Hypothalamus (tissue), 51 donors: ENCODE measurements at regions not wholly inside any gene's neighbourhood (a gene's known extent, or its start where the extent isn't known, plus 50 kb on each side); places are given as distances from the start of the nearest gene placed in this dataset.
A peak's percentile ranks its signal among the peaks of the same experiment; 100 is the strongest.

ENCODE experiments used
- DNase-seq, 51 donors: peaks; one replicate each; lab custom pipeline; 2025; lab: John Stamatoyannopoulos, UW

DNA sequence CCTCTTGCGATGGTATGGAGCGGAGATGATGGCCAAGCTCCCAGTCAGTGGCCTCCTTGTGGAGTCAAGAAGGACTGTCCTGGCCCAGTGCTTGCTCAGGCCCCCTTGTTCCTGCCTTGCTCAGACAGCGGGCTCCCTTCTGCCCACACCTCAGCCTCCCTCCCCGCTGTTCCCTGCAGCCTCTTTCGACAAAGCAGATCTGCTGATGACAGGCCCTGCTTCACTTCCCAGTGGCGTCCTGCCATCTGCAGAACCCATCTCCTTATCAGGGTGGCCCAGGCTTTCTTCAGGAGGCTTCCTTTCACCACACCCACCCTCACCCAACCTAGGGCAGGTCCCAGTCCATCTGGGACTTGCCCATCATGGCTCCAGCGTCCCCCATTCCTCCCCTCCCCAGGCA is 80.0 kb downstream of the CLDN34 start:
- no peak for DNase-seq

DNA sequence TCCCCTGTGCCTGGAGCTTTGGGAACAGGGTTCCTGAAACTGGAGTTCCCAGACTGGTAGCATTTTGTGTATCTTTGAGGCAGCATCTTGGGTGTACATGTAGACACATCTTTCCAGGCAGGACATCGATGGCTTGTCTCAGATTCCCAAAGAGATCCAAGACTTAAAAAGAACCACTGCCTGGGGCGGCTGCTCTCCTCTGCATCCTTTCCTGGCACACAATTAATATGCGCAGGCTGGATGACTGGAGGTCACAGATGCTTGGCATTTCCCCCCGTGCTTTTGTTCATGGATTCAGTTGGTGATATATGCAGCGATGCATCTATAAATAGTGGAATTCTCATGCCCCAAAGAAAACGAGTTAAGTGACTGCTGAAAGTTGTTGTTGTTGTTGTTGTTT is 80.5 kb downstream of the CLDN34 start:
- no peak for DNase-seq

DNA sequence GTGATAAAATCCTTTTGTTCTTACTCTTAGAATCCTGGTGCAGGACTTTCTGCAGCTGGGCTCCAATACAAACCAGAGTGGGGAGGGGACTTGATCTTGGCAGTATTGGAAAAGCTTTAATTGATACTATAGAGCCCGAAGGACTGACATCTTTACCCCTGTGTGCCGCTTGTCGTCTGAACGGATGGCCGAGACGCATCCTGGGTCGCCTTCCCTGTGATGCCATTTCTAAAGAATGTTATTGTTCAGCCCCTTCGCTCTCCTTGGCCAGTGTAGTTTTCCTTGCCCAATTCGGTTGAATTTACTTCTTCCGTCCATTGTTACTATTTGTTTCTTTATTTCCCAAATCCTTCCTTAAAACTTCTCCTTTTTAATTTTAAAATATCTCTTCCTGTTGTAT is 80.9 kb downstream of the CLDN34 start:
- no peak for DNase-seq

DNA sequence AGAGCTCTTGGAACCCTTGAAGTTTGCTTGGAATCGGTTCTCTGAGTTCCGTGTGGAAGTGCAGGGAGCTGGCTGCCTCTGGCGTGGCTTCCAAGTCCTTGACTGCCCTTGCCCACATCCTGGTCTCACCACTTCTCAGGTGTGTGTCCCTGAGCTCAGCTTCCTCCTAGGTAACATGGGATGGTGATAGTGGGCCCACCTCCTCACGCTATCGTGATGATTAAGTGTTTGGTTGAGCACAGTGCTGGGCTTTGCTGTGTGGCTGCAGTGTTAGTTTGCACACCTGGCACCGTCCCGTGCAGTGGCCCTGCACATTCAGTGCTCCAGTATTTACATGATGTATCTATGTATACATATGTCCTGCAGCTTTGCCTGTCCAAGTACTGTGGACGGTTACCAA is 81.5 kb downstream of the CLDN34 start:
- no peak for DNase-seq

DNA sequence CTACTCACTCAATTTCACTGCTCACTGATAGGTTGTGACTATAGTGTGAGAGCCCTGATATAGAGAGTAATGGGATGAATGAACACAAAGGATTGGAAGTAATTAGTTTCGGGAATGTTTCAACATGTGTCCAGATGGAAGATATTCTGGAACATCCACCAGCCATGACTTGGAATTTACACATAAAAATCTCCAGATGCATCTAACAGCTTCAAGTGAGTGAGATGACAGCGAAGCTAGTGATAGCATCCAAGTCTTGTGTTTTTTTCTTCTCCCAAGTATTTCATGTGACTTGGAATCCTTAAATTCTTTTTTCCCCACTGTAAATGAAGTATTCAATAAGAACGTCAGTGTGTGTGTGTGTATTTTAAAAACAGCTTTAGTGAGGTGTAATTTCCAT is 82.1 kb downstream of the CLDN34 start:
- no peak for DNase-seq

DNA sequence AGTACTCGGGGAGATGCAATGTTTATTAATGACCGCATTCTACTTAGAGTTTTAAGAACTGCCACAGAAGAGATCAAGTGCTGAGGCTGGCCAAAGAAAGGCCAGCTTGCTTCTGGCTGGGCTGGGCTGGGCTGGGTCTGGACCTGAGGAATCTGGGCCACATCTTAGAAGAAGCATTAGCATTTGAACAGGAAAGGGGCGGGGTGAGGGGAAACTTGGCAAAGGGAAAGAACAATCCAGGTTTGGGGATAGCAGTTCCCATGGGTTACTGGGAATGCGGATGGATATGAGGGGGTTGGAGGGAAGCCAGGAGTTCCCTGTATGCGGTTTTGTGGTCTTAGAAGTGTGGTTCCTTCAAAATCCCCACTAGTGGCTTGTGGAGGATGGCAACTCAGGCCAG is 83.3 kb downstream of the CLDN34 start:
- peak in 16 of 51 donors; percentile 2 to 25 (median 11) for DNase-seq

DNA sequence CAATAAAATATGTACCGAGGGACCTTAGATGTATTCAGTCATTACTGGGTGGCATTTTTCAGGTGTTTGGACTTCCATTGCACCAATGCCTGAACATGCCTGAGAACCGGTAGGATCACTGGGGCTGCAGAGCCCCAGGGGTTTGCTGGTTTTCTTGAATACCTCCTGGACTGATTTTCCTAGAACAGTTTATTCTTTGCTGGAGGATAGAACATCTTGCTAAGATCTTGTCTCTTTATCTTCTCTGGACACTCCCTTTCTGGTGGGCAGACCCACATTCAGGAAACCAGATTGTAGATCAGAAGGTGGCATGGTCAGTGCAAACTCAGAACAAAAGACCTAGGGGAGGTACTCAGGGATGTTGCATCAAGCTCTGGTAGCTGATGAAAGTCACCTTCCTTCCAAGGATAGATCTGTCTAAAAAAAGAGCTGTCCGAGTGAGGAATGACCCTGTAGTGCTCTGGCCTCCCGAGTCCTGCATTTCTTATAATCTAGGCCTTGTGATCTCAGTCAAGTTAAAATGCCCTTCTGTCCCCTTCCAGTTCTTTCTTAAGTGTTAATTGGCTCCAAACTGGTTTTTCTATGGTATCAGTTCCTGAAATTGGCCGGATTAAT is 84.8 kb downstream of the CLDN34 start:
- no peak for DNase-seq

DNA sequence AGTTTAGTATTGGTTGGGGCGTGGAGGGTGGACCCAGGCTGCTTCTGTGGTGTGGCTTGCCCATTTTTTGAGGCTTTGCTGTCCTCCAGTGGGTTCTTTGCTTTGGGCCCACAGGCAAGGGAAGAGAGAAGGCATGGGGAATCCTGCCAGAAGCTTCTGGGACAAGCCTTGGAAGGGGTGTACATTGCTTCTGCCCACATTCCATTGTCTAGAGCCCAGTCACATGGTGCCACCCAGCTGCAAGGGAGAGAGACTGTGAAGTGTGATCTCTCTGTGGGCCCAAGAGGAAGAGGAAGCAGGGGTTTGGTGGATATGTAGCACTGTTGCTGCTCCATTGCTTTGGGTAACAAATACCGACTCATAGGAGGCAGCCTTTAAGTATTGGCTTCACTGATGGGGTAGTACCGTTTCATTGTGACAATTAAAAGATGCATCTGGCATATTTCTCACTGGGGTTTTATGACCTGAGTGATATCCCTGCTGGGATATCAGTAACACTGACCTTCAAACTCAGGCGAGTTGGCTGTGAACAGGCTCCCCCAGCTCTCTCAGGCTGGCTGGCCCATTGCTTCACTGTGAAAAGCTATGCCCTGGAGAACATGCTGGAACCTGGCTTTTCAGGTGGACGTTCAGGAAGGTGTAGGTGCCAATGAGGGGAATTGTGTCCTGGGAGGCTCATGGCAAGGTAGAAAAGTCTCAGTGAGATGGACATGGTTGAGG is 85.9 kb downstream of the CLDN34 start:
- peak in 41 of 51 donors; percentile 3 to 71 (median 28) for DNase-seq

DNA sequence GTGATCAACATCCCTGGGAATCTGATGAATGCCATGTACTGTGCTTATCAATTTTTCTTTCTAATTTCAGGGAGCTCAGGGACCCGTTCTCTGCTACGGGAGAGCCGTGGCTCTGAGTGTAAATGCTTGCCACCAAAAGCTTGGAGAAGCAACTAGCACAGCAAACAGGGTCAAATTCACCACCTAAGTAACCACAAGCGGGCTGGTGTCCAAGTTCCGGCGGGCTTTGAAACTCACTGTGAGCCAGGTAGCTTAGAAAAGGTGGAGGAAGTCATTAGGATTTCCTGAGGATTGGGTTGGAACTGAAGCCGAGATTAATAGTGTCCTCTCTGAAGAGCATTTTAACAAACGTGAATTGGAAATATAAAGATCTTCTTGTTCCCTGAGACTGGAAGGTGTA is 87.2 kb downstream of the CLDN34 start:
- no peak for DNase-seq

DNA sequence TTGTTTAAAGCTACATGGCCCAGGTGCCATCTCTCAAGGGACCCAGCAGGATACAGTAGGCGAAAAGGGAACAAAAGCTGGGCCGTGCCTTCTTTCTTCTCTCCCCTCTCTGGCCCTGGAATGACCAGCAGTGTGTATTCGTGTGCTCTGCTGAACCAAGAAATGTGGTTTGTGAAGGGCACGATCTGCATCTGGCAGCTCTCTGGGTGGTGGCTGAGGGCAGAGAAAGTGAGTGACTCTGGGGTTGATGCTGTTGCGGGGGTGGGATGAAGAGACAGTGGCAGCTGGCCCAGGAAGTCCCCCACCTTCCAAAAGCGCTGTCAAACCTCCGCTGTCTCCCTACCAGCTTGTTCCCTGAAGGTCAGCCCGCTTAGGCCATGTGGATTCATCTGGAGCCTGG is 88.3 kb downstream of the CLDN34 start:
- no peak for DNase-seq

DNA sequence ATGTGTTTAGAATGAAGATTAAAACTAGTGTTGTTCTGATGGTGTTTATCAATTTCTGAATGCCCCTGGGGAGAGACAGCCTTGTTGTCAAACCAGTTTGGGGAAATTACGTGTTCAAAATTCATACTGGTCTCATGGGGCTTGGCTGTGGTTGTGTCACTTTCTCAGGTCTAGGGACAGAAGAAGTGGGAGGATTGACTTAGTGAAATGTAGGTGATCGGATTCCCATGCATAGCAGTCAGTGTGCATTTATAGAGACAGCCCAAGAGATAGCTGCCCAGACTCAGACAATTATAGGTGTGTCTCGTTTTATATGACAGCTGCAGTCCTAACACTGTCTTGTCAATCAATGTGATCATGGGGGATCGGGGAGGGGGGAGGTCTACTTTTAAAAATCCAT is 94.4 kb upstream of the CLCN4 start:
- no peak for DNase-seq

DNA sequence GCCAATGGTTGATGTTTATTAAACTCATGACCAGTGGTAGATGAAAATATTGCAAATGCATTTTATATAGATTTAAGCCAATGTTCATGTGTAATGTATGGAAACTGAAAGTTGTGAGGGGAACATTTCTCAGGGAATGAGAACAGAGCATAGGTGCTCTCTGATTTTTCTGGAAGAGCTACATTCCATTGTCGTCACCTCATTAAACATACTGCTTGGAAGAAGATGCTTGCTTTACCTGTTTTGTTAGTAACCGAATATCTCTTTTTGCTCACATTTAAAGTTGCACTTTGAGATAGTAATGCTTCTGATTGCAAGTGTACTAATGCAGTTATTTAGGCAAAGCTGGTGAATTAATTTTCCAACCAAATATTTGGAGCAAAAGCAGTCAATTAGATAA is 93.8 kb upstream of the CLCN4 start:
- no peak for DNase-seq

DNA sequence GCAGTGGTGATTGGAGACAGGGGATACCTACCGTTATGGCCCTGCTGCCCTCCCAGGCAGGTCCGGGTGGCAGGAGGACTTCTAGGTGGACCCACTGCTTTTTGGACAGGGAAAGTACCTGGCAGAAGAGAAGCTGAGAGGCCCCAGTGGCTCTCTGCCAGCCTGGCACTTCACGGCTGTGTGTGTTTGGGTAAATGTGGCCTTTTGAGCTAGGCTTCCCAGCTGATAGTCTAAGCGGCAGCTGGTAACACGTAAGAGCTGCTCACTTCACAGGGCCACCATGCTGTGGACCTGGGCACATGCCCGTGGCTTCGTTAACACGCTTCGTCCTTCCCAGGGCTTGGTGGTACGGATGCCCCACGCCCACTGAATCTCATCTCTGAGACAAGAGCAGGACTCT is 92.0 kb upstream of the CLCN4 start:
- no peak for DNase-seq

DNA sequence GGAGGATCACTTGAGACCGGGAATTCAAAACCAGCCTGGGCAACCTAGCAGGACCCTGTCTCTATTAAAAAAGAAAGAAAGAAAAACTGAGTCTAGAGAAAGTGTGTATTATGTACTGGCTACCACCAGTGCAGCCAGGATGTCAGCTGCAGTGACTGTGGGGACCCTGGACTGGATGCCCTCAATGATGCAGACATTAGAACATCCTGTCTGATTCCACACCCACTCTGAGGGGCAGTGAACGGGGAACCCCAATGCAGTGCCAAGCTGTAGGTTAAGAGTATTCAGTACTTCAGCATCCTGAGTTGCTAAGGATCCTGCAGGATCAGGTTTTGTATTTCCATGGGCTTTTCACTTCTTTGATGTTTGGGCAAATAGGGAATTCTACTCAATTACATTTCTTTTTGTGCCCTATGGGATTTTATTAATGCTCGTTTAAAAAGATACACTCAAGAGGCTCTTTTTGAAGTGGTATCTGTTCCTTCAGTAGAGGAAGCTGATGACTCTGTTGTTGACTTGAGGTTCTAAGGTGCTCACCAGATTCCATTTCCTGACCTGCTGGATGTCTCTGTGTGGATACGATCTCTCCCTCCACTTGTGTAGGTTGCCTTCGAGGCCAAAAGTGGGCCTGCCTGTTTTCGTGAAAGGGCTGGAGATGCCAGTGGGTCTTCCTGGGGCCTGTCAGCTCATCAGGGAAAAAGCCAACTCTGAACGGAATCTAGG is 85.9 kb upstream of the CLCN4 start:
- no peak for DNase-seq

DNA sequence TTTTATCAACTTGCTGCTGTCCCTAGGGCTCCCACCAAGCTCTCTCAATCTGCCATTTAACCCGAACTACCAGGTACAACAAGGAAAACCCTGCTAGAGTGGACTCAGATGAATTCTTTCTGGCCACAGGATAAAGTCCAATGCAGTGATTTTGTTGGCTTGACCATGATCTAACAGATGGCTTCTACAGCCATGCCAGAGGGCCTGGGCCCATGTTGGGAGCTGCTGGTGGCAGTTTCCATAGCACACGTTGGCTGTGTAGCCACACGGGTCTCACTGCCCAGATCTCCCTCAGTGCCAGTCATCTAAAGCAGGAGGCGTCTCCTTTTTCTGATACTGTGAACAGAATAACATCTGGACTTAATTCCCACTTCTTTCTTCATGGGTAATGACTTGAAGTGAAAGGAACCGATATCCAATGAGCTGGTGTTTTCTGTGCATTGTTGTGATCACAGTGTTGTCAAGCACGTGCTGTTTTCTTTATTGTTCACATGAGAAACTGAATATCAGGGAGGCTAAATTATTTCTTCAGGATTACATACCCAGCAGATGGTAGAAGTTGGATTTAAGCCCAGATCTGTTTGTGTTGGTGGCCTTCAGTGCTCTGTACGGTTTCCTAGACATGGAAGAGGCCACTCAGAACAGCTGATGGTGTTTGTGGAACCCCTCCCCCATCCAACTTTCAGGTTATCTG is 85.2 kb upstream of the CLCN4 start:
- no peak for DNase-seq

DNA sequence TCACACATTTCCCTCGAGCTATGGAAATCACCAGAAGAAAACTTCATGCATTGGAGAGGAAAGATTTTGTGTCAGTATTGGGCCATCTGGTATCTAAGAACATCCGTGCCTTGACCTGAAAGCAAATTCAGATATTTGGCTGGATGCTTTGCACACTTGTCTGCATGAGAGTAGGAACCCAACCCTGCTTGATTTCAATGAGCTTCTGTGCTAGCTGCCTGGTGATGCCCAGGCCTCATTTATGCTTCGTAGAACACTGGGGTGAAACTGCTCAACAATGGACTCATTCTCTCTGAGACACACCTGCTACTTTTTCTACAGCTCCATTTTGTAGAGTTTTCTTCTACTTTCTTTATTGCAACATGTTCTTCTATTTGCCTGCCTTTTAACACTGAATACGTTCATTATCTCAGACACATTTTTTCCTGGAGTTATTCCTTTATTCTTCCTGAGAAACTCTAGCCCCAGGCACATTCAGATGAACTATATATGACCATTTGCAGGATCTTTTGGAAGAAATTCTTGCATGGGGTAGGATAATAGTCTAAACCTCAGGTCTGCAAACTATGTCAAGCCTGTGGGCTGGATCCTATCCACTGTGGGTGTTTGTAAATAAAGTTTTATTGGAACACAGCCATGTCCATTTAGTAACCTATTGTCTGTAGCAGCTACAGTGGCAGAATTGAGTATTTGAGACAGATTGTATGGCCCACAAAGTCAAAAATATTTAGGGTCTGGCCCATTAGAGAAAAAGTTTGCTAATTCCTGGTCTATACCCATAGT is 83.8 kb upstream of the CLCN4 start:
- DNase-seq = peak in 11 of 51 donors; percentile 1 to 47 (median 10)

DNA sequence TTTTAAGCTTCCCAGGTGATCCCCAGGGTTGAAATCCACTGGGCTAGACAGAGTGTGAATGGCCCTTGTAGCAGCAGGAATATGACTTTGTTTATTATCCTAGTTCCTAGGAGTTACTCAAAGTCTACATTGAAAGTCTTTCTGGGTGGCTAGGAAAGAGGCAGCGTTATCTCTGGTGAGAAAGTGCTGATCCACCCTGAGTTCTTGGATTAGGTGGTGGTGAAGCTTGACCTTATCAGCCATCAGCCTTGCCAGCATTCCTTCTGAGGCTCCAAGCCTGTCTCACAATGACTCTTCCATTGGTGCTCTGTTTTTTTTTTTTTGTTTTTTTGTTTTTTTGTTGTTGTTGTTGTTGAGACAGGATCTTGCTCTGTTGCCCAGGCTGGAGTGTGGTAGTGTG is 83.1 kb upstream of the CLCN4 start:
- no peak for DNase-seq

DNA sequence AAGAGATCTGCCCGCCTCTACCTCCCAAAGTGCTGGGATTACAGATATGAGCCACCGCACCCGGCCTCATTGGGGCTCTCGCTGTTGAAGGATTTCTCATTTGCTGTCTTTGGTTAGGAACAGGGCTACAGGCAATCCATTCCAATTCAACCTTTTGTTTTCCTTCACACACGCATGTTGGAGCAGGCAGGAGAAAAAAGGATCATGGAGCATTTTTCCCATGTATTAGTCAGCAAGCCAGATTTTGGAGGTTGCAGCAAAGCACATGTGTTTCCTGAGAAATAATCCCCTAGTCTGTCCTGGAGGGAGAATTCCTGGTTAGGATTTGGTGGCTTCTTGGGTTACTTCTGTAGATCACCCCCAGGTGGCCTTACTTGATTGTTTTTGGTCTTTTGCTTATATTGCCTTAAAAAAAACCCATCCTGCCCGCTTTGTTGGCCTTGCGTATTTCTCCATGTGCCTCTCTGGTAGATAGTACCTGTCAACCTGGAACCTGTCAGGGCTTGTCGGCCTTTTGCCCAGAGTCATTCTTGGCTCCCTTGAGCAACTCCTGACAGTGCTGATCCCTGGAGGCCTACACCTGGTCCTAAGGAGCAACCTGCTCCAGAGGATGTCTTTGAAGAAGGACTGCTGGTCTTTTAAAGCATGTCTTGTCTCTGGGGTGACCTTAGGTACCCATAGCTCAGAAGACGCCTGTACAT is 82.4 kb upstream of the CLCN4 start:
- no peak for DNase-seq

DNA sequence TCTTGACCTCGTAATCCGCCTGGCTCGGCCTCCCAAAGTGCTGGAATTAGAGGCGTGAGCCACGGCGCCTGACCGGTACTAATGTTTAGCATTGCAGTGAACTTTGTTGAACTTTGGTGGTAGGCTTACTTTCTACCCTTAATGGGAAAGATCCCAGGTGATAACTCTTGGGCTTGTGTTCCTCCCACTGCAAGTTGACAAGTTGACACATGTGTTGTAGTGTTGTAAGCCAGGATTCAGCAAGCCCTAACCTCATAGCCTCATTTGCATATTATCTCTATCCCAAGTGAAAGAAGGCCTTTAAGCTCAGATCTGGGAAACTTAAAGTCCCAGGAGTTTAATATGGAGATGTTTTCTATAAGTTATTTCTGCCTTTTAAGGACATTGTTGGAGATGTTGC is 80.0 kb upstream of the CLCN4 start:
- no peak for DNase-seq
